ENCODE measurements at regions not wholly inside any gene's neighbourhood (a gene's known extent, or its start where the extent isn't known, plus 50 kb on each side); places are given as distances from the start of the nearest gene placed in this dataset.

GRCh38 chr2:8278709-8279354 is 403.0 kb upstream of the ID2 start:
- no peak overlapping the region for H3K27ac ChIP-seq (ENCODE audit: extremely low read depth, low read depth, low read length)
- ChIA-PET CTCF (no interaction called here), POLR2A (no interaction called here)
- H3K4me1 ChIP-seq (ENCODE audit: control insufficient read depth, insufficient read depth, low read length), result no peaks in the 10 kb centered on the region
- TF ChIP-seq ZNF354C (tag by site-specific recombination; IDR thresholded peaks at IDR 0.05; ENCODE audit: borderline replicate concordance, low read depth) (no peak), ZNF133 (tag by site-specific recombination; IDR thresholded peaks at IDR 0.05) (no peak), ZNF791 (tag by site-specific recombination; IDR thresholded peaks at IDR 0.05) (no peak), ZNF132 (tag by site-specific recombination; IDR thresholded peaks at IDR 0.05; ENCODE audit: borderline replicate concordance) (no peak), ZNF600 (tag by site-specific recombination; IDR thresholded peaks at IDR 0.05) (no peak), YY2 (tag by site-specific recombination; IDR thresholded peaks at IDR 0.05) (no peak), ZNF433 (tag by site-specific recombination; IDR thresholded peaks at IDR 0.05; ENCODE audit: low read depth) (no peak), HOXC10 (CRISPR knock-in tag; IDR thresholded peaks at IDR 0.05) (no peak), MYNN (tag by site-specific recombination; IDR thresholded peaks at IDR 0.05; ENCODE audit: borderline replicate concordance) (no peak), ZNF544 (tag by site-specific recombination; IDR thresholded peaks at IDR 0.05) (no peak), ZEB2 (tag by site-specific recombination; IDR thresholded peaks at IDR 0.05) (no peak), FEZF1 (tag by site-specific recombination; IDR thresholded peaks at IDR 0.05) (no peak), ZSCAN23 (tag by site-specific recombination; IDR thresholded peaks at IDR 0.05) (no peak), ZNF629 (tag by site-specific recombination; IDR thresholded peaks at IDR 0.05) (no peak)
- H3K36me3 ChIP-seq (ENCODE audit: control insufficient read depth in 2 of 2, insufficient read depth in 1 of 2, low read length in 2 of 2), result no peaks in the 10 kb centered on the region
- no peaks in the 10 kb centered on the region for H3K9me3 ChIP-seq (ENCODE audit: control insufficient read depth, insufficient read depth, low read depth, low read length)
- H3K4me3 ChIP-seq (ENCODE audit: low read depth, low read length), result no peak overlapping the region

- Histone ChIP-seq H3K27ac (ENCODE audit: extremely low read depth, low read depth, low read length) (no peak overlapping the region), H3K9me3 (ENCODE audit: control insufficient read depth, insufficient read depth, low read depth, low read length) (no peaks in the 10 kb centered on the region), H3K36me3 (ENCODE audit: control insufficient read depth in 2 of 2, insufficient read depth in 1 of 2, low read length in 2 of 2) (no peaks in the 10 kb centered on the region), H3K4me1 (ENCODE audit: control insufficient read depth, insufficient read depth, low read length) (no peaks in the 10 kb centered on the region), H3K4me3 (ENCODE audit: low read depth, low read length) (no peak overlapping the region)
- POLR2A ChIA-PET, result no interaction called here
- no peak for TF ChIP-seq ZNF654 (tag by site-specific recombination; IDR thresholded peaks at IDR 0.05; ENCODE audit: low read depth)
- TF ChIP-seq OSR2 (tag by site-specific recombination; IDR thresholded peaks at IDR 0.05), result no peak
- TF ChIP-seq ZNF692 (tag by site-specific recombination; IDR thresholded peaks at IDR 0.05), result no peak
- TF ChIP-seq GFI1B (tag by site-specific recombination; IDR thresholded peaks at IDR 0.05), result no peak
- no peak for TF ChIP-seq ZNF174 (tag by site-specific recombination; IDR thresholded peaks at IDR 0.05)
- TF ChIP-seq ZNF585B (tag by site-specific recombination; IDR thresholded peaks at IDR 0.05), result no peak
- TF ChIP-seq GLI2 (tag by site-specific recombination; IDR thresholded peaks at IDR 0.05; ENCODE audit: borderline replicate concordance, low read depth), result no peak
- TF ChIP-seq ZBTB1 (tag by site-specific recombination; IDR thresholded peaks at IDR 0.05), result no peak
- no peak for TF ChIP-seq ZNF610 (tag by site-specific recombination; IDR thresholded peaks at IDR 0.05; ENCODE audit: borderline replicate concordance)
- no peak for TF ChIP-seq ZNF248 (tag by site-specific recombination; IDR thresholded peaks at IDR 0.05)
- TF ChIP-seq ZNF16 (tag by site-specific recombination; IDR thresholded peaks at IDR 0.05; ENCODE audit: low read depth), result no peak
- no peak for TF ChIP-seq GLIS1 (tag by site-specific recombination; IDR thresholded peaks at IDR 0.05)
- no peak for TF ChIP-seq KLF10 (tag by site-specific recombination; IDR thresholded peaks at IDR 0.05)
- no peak for TF ChIP-seq ZNF114 (tag by site-specific recombination; IDR thresholded peaks at IDR 0.05)
- no peak for TF ChIP-seq ZNF704 (tag by site-specific recombination; IDR thresholded peaks at IDR 0.05)
- TF ChIP-seq ZNF621 (tag by site-specific recombination; IDR thresholded peaks at IDR 0.05), result no peak
- no peak for TF ChIP-seq SCRT2 (tag by site-specific recombination; IDR thresholded peaks at IDR 0.05)
- no peak for TF ChIP-seq ZNF629 (tag by site-specific recombination; IDR thresholded peaks at IDR 0.05)
- CTCF ChIA-PET, result no interaction called here
These were observed 402.4 kb upstream of the ID2 start for GRCh38 chr2:8279506-8279905.
